SJCRH30 (cell line): ENCODE measurements at regions not wholly inside any gene's neighbourhood (a gene's known extent, or its start where the extent isn't known, plus 50 kb on each side); places are given as distances from the start of the nearest gene placed in this dataset.
"Not testable (repeated sequence)": the region's sequence is repeated elsewhere in the genome, so short reads cannot be mapped to it uniquely, and the experiment has no call there.

ENCODE experiments used
- DNase-seq, 2 experiments: peaks; one replicate each; pipeline ENCODE4 v3.0.0-alpha.2; 2015 to 2020
- H3K27ac ChIP-seq: fragments of 250-450 bp; sonication (Bioruptor Pico); 2 replicates; pipeline ENCODE4 v1.5.1; 2020; ENCODE audit warnings: mild to moderate bottlenecking, moderate library complexity
- H3K27me3 ChIP-seq: fragments of 250-450 bp; sonication (Bioruptor Pico); 2 replicates; pipeline ENCODE4 v1.5.1; 2020; ENCODE audit warnings: mild to moderate bottlenecking, moderate library complexity
- H3K36me3 ChIP-seq: fragments of 250-450 bp; sonication (Bioruptor Pico); 2 replicates; pipeline ENCODE4 v1.5.1; 2020; ENCODE audit warnings: mild to moderate bottlenecking, moderate library complexity
- H3K4me1 ChIP-seq: fragments of 250-450 bp; sonication (Bioruptor Pico); 2 replicates; pipeline ENCODE4 v1.5.1; 2020; ENCODE audit warnings: mild to moderate bottlenecking, moderate library complexity
- H3K4me3 ChIP-seq: fragments of 250-450 bp; sonication (Bioruptor Pico); 2 replicates; pipeline ENCODE4 v1.5.1; 2020; ENCODE audit warnings: mild to moderate bottlenecking, moderate library complexity
- H3K9me3 ChIP-seq: fragments of 250-450 bp; sonication (Bioruptor Pico); replicated peaks from 2 replicates; pipeline ENCODE4 v1.5.1; 2020; ENCODE audit warnings: mild to moderate bottlenecking, moderate library complexity

DNA sequence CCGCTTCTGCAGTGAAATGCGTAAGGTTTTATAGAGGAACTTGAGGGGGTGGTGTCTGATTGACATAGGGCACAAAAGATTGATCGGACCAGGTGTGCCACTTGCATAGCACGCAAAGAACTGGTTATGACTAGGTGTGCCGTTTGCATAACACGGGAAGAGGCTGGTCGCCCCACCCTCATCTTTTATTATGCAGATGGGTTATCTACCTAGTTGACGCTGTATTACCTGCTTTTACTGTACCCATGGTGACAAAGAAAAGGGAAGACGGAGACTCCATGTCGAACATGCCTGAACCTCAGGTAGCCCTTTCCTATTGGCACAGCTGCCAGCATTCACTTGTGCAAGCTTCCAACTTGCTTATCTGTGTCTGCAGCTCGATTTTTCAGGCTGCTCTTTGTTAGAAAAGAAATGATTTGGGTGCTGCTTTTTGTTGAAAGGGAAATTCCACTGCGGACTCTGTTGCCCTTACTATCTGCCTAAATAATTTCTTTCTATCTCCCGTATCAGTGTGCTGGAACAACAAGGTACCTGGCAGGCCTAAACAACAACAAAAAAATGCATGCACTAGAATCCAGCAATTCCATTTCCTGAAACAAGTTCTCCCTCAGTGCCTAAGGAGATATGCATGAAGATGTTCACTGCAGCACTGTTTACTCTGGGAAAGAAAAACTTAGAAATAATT, 194.4 kb upstream of the KAZN start:
- H3K4me3 ChIP-seq = no peak overlapping the region
- no peaks in the 10 kb centered on the region for H3K4me1 ChIP-seq
- no peak overlapping the region for H3K27ac ChIP-seq
- H3K27me3 ChIP-seq = no peaks in the 10 kb centered on the region; the same call in 1 of the 2 replicates
- H3K36me3 ChIP-seq = no peaks in the 10 kb centered on the region
- H3K9me3 ChIP-seq = no peaks in the 10 kb centered on the region
- no peak for DNase-seq

- Histone ChIP-seq H3K27me3 (peaks cover 4% of the 10 kb centered on the region; the same call in 1 of the 2 replicates), H3K4me3 (no peak overlapping the region), H3K4me1 (no peaks in the 10 kb centered on the region), H3K36me3 (no peaks in the 10 kb centered on the region), H3K27ac (no peak overlapping the region), H3K9me3 (no peaks in the 10 kb centered on the region)
- DNase-seq = no peak
Observed at GRCh38 chr1:14404862-14405301, 193.6 kb upstream of the KAZN start.

GRCh38 chr1:14412235-14412634, 186.2 kb upstream of the KAZN start:
- no peaks in the 10 kb centered on the region for H3K36me3 ChIP-seq
- H3K27me3 ChIP-seq = peaks cover 7% of the 10 kb centered on the region; the same call in 1 of the 2 replicates
- no peaks in the 10 kb centered on the region for H3K4me1 ChIP-seq
- no peak for DNase-seq
- no peaks in the 10 kb centered on the region for H3K9me3 ChIP-seq
- H3K27ac ChIP-seq = no peak overlapping the region
- H3K4me3 ChIP-seq = no peak overlapping the region

DNA sequence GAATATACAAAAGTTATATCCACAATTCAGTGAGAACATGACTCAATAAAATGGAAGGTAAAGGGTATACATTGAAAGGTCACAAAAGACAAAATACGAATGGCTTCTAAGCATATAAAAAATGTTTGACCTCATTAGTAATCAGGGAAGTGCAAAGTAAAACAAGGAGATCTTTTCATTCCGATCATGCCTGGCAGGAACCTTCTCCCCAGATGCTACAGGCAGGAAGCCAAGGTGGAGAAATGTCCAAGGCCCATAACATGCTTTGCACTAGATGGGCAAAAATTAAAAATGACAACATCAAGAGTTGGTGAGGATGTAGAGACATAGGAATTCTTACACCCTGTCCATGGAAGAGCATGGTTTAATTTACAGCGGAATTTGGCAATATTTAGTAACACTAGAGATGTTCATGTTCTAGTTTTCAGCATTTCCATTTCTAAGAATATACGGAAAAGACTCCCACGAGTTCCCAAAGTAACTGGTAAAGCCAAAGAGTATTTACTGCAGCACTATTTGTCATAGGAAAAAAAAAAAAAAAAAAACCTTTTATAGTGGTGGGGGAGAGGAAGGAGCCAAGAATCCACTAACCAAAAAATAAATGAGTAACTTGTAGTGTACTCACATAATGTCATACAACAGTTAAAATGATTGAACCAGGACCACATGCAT, 184.5 kb upstream of the KAZN start:
- Histone ChIP-seq H3K27ac (no peak overlapping the region), H3K36me3 (no peaks in the 10 kb centered on the region), H3K4me3 (no peak overlapping the region), H3K4me1 (no peaks in the 10 kb centered on the region), H3K9me3 (no peaks in the 10 kb centered on the region), H3K27me3 (peaks cover 7% of the 10 kb centered on the region; the same call in 1 of the 2 replicates)
- no peak for DNase-seq

DNA sequence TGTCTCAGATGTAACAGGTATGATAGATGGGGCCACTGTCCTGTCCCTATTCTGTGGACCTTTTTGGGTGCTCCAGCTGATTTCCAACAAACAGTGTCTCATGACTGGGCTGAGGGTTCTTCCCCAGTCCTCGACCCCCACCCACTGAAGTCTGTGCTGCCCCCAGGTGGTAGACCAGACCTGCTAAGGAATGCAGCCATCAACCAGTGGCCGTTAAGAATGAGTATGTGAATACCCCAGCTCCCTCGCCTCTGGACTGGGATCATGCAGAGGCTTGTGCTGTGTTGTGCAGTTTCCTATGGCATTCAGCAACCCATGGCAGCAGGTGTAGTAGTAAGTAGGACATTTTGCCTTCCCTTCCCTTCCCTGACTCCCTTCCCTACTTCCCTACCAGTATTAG, 183.1 kb upstream of the KAZN start:
- H3K4me3 ChIP-seq = no peak overlapping the region
- no peaks in the 10 kb centered on the region for H3K4me1 ChIP-seq
- H3K27me3 ChIP-seq = 0 out of 2 replicates have a peak, but pooled peaks cover 4% of the 10 kb centered on the region
- no peak overlapping the region for H3K27ac ChIP-seq
- no peaks in the 10 kb centered on the region for H3K9me3 ChIP-seq
- DNase-seq = peak; percentile 18 to 29
- no peaks in the 10 kb centered on the region for H3K36me3 ChIP-seq

- not testable (repeated sequence) for H3K27me3 ChIP-seq, H3K27ac ChIP-seq, H3K9me3 ChIP-seq, H3K4me3 ChIP-seq, H3K36me3 ChIP-seq, DNase-seq, H3K4me1 ChIP-seq
Observed at GRCh38 chr1:14419778-14420218, 178.7 kb upstream of the KAZN start.

DNA sequence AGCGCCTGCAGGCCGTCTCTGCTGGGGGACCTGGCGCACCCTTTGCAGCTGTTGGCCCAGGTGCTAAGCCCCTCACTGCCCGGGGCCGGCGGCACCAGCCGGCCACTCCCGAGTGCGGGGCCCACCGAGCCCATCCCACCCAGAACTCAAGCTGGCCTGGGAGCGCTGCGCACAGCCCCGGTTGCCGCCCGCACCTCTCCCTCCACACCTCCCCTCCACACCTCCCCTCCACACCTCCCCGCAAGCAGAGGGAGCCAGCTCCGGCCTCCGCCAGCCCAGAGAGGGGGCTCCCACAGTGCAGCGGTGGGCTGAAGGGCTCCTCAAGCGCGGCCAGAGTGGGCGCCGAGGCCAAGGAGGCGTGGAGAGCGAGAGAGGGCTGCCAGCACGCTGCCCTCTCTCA, 177.8 kb upstream of the KAZN start:
- no peak for DNase-seq
- no peak overlapping the region for H3K4me3 ChIP-seq
- H3K27ac ChIP-seq = no peak overlapping the region
- no peaks in the 10 kb centered on the region for H3K9me3 ChIP-seq
- no peaks in the 10 kb centered on the region for H3K27me3 ChIP-seq
- no peaks in the 10 kb centered on the region for H3K36me3 ChIP-seq
- no peaks in the 10 kb centered on the region for H3K4me1 ChIP-seq

GRCh38 chr1:14421295-14421976, 177.0 kb upstream of the KAZN start:
- DNase-seq = no peak
- H3K36me3 ChIP-seq = no peaks in the 10 kb centered on the region
- H3K4me3 ChIP-seq = no peak overlapping the region
- no peaks in the 10 kb centered on the region for H3K27me3 ChIP-seq
- H3K27ac ChIP-seq = no peak overlapping the region
- no peaks in the 10 kb centered on the region for H3K4me1 ChIP-seq
- H3K9me3 ChIP-seq = no peaks in the 10 kb centered on the region

GRCh38 chr1:14421977-14422609, 176.4 kb upstream of the KAZN start:
- H3K27ac ChIP-seq = no peak overlapping the region

GRCh38 chr1:14424325-14425002, 174.0 kb upstream of the KAZN start:
- no peak overlapping the region for H3K27ac ChIP-seq
- H3K4me3 ChIP-seq = no peak overlapping the region
- DNase-seq = no peak
- H3K36me3 ChIP-seq = no peaks in the 10 kb centered on the region
- H3K27me3 ChIP-seq = no peaks in the 10 kb centered on the region; the same call in 1 of the 2 replicates
- H3K9me3 ChIP-seq = no peaks in the 10 kb centered on the region
- no peaks in the 10 kb centered on the region for H3K4me1 ChIP-seq

More at GRCh38 chr1:14421977-14422609, 176.4 kb upstream of the KAZN start:
- Histone ChIP-seq H3K4me3 (no peak overlapping the region), H3K36me3 (no peaks in the 10 kb centered on the region), H3K27me3 (no peaks in the 10 kb centered on the region), H3K9me3 (no peaks in the 10 kb centered on the region), H3K4me1 (no peaks in the 10 kb centered on the region)
- DNase-seq = no peak

DNA sequence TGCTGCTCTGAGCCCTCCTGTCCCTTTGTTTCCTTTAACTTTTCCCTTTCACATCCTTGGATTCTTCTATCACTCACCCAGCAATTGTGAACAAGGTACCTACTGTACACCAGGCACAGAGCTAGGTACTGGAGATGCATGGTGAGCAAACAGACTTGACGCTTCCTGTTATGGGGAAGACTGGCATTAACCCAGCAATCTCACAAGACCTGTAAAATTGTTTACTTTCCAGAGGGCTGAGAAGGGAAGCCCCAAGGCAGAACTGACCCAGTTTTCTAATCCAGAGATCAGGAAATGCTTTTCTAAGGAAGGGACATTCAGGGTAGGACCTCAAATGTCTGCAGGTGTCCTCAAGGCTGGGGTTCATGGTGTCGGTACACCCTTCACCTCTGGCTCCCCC, 171.6 kb upstream of the KAZN start:
- DNase-seq = no peak
- Histone ChIP-seq H3K4me3 (no peak overlapping the region), H3K4me1 (no peaks in the 10 kb centered on the region), H3K9me3 (no peaks in the 10 kb centered on the region), H3K36me3 (no peaks in the 10 kb centered on the region), H3K27ac (no peak overlapping the region), H3K27me3 (no peaks in the 10 kb centered on the region; the same call in 1 of the 2 replicates)

- Histone ChIP-seq H3K4me1 (no peaks in the 10 kb centered on the region), H3K27me3 (no peaks in the 10 kb centered on the region; the same call in 1 of the 2 replicates), H3K36me3 (no peaks in the 10 kb centered on the region)
Observed at GRCh38 chr1:14429577-14429976, 168.9 kb upstream of the KAZN start.

DNA sequence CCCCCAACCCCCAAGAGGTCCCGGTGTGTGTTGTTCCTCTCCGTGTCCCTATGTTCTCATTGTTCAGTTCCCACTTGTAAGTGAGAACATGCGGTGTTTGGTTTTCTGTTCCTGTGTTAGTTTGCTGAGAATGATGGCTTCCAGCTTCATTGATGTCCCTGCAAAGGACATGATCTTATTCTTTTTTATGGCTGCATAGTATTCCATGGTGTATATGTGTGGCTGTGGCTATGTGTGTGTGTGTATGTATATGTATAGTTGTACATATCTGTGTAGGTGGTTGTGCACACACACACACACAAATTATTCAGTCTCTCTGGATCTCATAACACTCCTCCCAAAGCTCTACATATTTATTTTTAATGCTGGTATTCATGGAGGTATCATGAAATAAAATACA, 165.8 kb upstream of the KAZN start:
- H3K4me1 ChIP-seq, H3K36me3 ChIP-seq, H3K27ac ChIP-seq, DNase-seq, H3K9me3 ChIP-seq, H3K4me3 ChIP-seq, H3K27me3 ChIP-seq: not testable (repeated sequence)

More at GRCh38 chr1:14429577-14429976, 168.9 kb upstream of the KAZN start:
- no peak for DNase-seq
- no peak overlapping the region for H3K27ac ChIP-seq
- no peak overlapping the region for H3K4me3 ChIP-seq
- no peaks in the 10 kb centered on the region for H3K9me3 ChIP-seq

- no peak for DNase-seq
Observed at GRCh38 chr1:14435368-14436023, 163.0 kb upstream of the KAZN start.

More at GRCh38 chr1:14435368-14436023, 163.0 kb upstream of the KAZN start:
- H3K4me1 ChIP-seq = no peaks in the 10 kb centered on the region
- no peaks in the 10 kb centered on the region for H3K36me3 ChIP-seq
- no peak overlapping the region for H3K27ac ChIP-seq
- no peak overlapping the region for H3K4me3 ChIP-seq
- H3K27me3 ChIP-seq = no peaks in the 10 kb centered on the region
- H3K9me3 ChIP-seq = no peaks in the 10 kb centered on the region
